Muscle of leg (tissue), 3 donors: ENCODE measurements at regions not wholly inside any gene's neighbourhood (a gene's known extent, or its start where the extent isn't known, plus 50 kb on each side); places are given as distances from the start of the nearest gene placed in this dataset.

Experiments used
- DNase-seq: peaks from one replicate; pipeline ENCODE4 v3.0.0; 2013
- H3K27ac ChIP-seq: one replicate; pipeline ENCODE4 v1.5.1; 2013; ENCODE audit warnings: mild to moderate bottlenecking, low read length, control low read depth
- H3K27me3 ChIP-seq: one replicate; pipeline ENCODE4 v1.6.1; 2013; ENCODE audit warnings: low read length; ENCODE audit not compliant: control insufficient read depth, insufficient read depth
- H3K36me3 ChIP-seq: one replicate; pipeline ENCODE4 v1.6.1; 2013; ENCODE audit warnings: low read length; ENCODE audit not compliant: control insufficient read depth, insufficient read depth
- H3K4me1 ChIP-seq: one replicate; pipeline ENCODE4 v1.6.1; 2013; ENCODE audit warnings: low read length; ENCODE audit not compliant: control insufficient read depth, insufficient read depth
- H3K4me3 ChIP-seq: one replicate; pipeline ENCODE4 v1.5.1; 2013; ENCODE audit warnings: low read length, control low read depth
- H3K9me3 ChIP-seq: replicated peaks from 2 replicates; pipeline ENCODE4 v1.6.1; 2013; ENCODE audit warnings: low read depth, low read length; ENCODE audit not compliant: control insufficient read depth
- WGBS: methylation state at CpG from one replicate; pipeline ENCODE4 v1.1.5; 2013; ENCODE audit warnings: missing lambda C conversion rate; ENCODE audit not compliant: insufficient coverage; 5-methylcytosine and 5-hydroxymethylcytosine counted together

DNA sequence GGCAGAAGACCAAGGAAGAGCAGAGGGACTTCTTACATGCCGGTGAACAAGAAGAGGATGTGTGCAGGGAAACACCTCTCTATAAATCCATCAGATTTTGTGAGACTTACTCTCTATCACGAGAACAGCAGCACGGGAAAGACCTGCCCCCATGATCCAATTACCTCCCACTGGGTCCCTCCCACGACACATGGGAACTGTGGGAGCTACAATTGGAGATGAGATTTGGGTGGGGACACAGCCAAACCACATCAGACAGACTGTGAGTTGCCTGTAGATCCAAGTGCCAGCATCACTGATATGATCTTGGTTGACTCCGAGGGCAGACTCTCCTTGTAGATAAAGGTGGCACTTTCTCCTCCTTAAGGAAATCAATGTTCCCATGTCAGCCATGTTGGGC lies 414.8 kb upstream of the JARID2 start:
- no peak for DNase-seq
- WGBS, result 100% methylated on average over 1 of the region's 5 CpGs
- Histone ChIP-seq H3K27me3 (peaks cover 5% of the 10 kb centered on the region), H3K4me3 (no peak overlapping the region), H3K27ac (no peak overlapping the region), H3K36me3 (no peaks in the 10 kb centered on the region), H3K4me1 (peaks cover 6% of the 10 kb centered on the region), H3K9me3 (no peaks in the 10 kb centered on the region)

GRCh38 chr6:14831937-14832336 lies 413.9 kb upstream of the JARID2 start:
- Histone ChIP-seq H3K9me3 (no peaks in the 10 kb centered on the region), H3K4me1 (peaks cover 6% of the 10 kb centered on the region)
- WGBS, result 46% methylated on average over 4 of the region's 6 CpGs

GRCh38 chr6:14832427-14832826 lies 413.4 kb upstream of the JARID2 start:
- no peak overlapping the region for H3K4me3 ChIP-seq
- DNase-seq, result no peak

More at GRCh38 chr6:14831937-14832336, 413.9 kb upstream of the JARID2 start:
- H3K4me3 ChIP-seq, result no peak overlapping the region
- H3K27me3 ChIP-seq, result peaks cover 5% of the 10 kb centered on the region
- H3K36me3 ChIP-seq, result no peaks in the 10 kb centered on the region
- no peak overlapping the region for H3K27ac ChIP-seq
- no peak for DNase-seq

DNA sequence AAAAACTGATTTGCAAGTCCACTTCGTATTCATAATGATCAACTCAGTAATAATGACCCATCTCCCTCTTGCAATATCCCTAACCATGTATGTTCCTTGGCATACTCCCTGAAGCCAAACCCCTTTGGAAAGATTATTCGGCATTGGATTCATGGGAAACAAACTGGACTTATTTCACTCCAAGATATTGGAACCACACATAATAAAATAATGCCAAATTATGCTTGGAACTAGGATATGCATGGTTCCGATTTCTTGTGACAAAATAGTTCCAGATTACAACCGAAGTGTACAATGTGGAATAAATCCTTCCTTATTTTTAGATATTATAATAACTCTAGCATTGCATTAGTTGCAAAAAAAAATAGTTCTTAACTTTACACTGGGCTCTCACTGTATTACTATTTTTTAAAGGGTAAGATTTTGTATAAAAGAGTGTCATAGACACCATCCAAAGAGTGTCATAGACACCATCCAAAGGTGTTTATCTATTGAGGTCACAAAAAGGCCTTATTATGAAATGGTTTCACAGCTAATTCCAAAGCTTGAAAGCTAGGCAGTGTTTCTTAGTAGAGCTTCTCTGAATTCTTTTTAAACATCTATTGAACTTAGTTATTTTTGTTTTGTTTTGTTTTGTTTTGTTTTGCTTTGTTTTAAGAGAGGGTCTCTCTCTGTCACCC lies 410.9 kb upstream of the JARID2 start:
- no peak overlapping the region for H3K4me3 ChIP-seq
- H3K4me1 ChIP-seq, result no peaks in the 10 kb centered on the region
- H3K27me3 ChIP-seq, result peaks cover 2% of the 10 kb centered on the region
- WGBS, result no CpG with 5 or more reads among the region's 4 CpGs
- H3K27ac ChIP-seq, result no peak overlapping the region
- DNase-seq, result peak; percentile 53
- H3K9me3 ChIP-seq, result no peaks in the 10 kb centered on the region
- H3K36me3 ChIP-seq, result no peaks in the 10 kb centered on the region

More at GRCh38 chr6:14832427-14832826, 413.4 kb upstream of the JARID2 start:
- H3K27me3 ChIP-seq, result peaks cover 5% of the 10 kb centered on the region
- peaks cover 6% of the 10 kb centered on the region for H3K4me1 ChIP-seq
- no CpG with 5 or more reads among the region's 2 CpGs for WGBS
- no peaks in the 10 kb centered on the region for H3K9me3 ChIP-seq
- H3K27ac ChIP-seq, result no peak overlapping the region
- no peaks in the 10 kb centered on the region for H3K36me3 ChIP-seq

- Histone ChIP-seq H3K27me3 (no peaks in the 10 kb centered on the region), H3K9me3 (no peaks in the 10 kb centered on the region), H3K27ac (no peak overlapping the region), H3K36me3 (no peaks in the 10 kb centered on the region), H3K4me3 (no peak overlapping the region), H3K4me1 (no peaks in the 10 kb centered on the region)
- WGBS, result no CpG with 5 or more reads among the region's 3 CpGs
- DNase-seq, result no peak
Measured at GRCh38 chr6:14837435-14837834, 408.4 kb upstream of the JARID2 start.

DNA sequence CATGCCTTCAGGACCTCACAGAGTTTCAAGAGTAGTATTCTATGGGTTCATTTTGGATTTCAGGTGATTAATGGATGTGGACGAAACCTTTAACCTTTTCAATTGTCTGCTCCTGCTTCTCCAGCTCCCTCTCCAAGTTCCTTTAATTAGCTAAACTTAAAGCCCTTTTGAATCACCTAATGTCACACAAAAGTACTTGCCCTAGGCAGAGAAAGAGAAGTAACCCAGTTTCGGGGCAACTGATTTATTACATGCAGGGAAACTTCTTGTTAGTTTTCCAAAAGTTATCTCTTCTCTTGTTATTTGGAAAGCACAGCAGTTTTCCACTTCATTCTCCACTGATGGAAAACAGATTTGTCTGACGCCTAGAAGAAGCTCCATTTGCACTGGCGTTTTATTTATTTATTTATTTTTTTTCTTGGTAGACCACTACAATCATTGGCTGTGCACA lies 407.7 kb upstream of the JARID2 start:
- DNase-seq, result peak; percentile 89
- 20% methylated on average over 1 of the region's 4 CpGs for whole genome bisulfite sequencing
- no peaks in the 10 kb centered on the region for H3K36me3 ChIP-seq
- H3K4me3 ChIP-seq, result no peak overlapping the region
- H3K27ac ChIP-seq, result no peak overlapping the region
- H3K27me3 ChIP-seq, result no peaks in the 10 kb centered on the region
- H3K4me1 ChIP-seq, result no peaks in the 10 kb centered on the region
- no peaks in the 10 kb centered on the region for H3K9me3 ChIP-seq

- H3K27ac ChIP-seq, result no peak overlapping the region
- no peaks in the 10 kb centered on the region for H3K36me3 ChIP-seq
- H3K27me3 ChIP-seq, result no peaks in the 10 kb centered on the region
- no peaks in the 10 kb centered on the region for H3K4me1 ChIP-seq
- H3K4me3 ChIP-seq, result no peak overlapping the region
- no peaks in the 10 kb centered on the region for H3K9me3 ChIP-seq
- no CpG with 5 or more reads among the region's 8 CpGs for WGBS
- DNase-seq, result peak; percentile 68
Measured at GRCh38 chr6:14841901-14842421, 403.9 kb upstream of the JARID2 start.

DNA sequence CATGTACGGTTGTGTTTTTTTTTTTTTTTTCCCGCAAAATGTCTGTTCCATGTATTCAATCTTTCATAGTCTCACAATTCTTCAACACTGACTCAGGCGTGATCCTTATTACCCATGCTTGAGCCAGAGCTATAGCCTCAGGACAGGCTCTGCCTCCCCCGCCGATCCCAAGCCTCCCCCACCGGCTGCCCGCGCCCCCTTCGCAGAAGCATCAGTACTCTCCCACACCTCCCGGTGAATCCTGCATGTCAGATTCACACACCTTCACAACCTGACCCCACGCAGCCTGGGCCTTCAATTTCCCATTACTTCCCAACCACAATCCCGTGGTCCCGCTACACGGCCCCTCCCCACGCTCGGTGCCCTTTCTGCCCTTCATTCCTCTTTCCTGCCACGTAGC lies 401.5 kb upstream of the JARID2 start:
- 94% methylated on average over 14 of the region's 17 CpGs for WGBS

DNA sequence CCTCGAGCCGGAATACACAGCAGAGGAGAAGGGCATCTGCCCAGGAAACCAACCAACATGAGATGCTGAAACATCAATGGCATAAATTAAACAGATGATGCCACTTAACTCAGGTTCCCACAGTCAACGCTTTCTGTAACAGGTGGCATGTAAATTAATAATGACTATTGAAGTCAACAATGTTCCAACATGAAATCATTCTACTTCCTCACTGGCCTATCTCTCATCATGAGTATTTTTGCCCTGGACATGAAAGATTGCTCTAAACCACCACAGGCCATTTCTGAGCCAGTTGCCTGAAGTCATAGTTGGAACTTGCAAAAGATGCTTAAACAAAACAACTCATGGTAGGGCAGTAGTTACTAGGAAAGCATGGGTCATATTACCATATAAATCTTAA lies 397.9 kb upstream of the JARID2 start:
- peak; percentile 43 for DNase-seq
- no peaks in the 10 kb centered on the region for H3K4me1 ChIP-seq
- no peaks in the 10 kb centered on the region for H3K27me3 ChIP-seq
- 55% methylated on average over 2 of the region's 3 CpGs for WGBS
- no peaks in the 10 kb centered on the region for H3K36me3 ChIP-seq
- no peak overlapping the region for H3K4me3 ChIP-seq
- no peak overlapping the region for H3K27ac ChIP-seq
- H3K9me3 ChIP-seq, result no peaks in the 10 kb centered on the region

More for the DNA sequence above, 401.5 kb upstream of the JARID2 start:
- no peak overlapping the region for H3K27ac ChIP-seq
- H3K36me3 ChIP-seq, result no peaks in the 10 kb centered on the region
- no peak overlapping the region for H3K4me3 ChIP-seq
- H3K27me3 ChIP-seq, result no peaks in the 10 kb centered on the region
- no peak for DNase-seq
- H3K9me3 ChIP-seq, result no peaks in the 10 kb centered on the region
- no peaks in the 10 kb centered on the region for H3K4me1 ChIP-seq

DNA sequence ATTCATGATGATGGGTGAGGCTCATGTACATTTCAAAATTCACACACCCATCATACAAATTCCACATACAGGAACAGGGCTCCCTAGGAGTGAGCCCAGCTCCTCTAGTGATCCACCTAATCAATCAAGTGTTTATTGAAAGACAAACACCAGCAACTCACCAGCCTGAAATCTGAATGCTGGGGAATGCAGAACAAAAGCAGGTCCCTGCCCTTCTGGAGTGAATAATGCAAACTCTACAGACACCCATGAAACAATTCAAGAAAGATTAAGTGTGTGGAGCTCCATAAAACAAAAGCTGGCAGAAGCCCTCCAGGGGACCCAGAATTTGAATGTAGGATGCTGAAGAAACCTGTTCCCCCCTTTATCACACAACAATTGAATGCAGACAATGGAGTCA lies 396.7 kb upstream of the JARID2 start:
- Histone ChIP-seq H3K36me3 (no peaks in the 10 kb centered on the region), H3K4me1 (no peaks in the 10 kb centered on the region), H3K27me3 (no peaks in the 10 kb centered on the region), H3K9me3 (no peaks in the 10 kb centered on the region), H3K27ac (no peak overlapping the region), H3K4me3 (no peak overlapping the region)
- DNase-seq, result no peak
